ENCODE measurements at regions not wholly inside any gene's neighbourhood (a gene's known extent, or its start where the extent isn't known, plus 50 kb on each side); places are given as distances from the start of the nearest gene placed in this dataset.
"Not testable (repeated sequence)": the region's sequence is repeated elsewhere in the genome, so short reads cannot be mapped to it uniquely, and the experiment has no call there.

- H3K9me3 Mint-ChIP-seq = no peaks in the 10 kb centered on the region
- peak overlapping the region; percentile 81 for H3K4me3 Mint-ChIP-seq
- peaks cover 13% of the 10 kb centered on the region for H3K4me1 Mint-ChIP-seq (ENCODE audit: low read depth)
- peak; percentile 51 for DNase-seq
- peak; percentile 73 for TF ChIP-seq CTCF (IDR thresholded peaks at IDR 0.05)
- H3K27me3 Mint-ChIP-seq (ENCODE audit: insufficient read depth) = peaks cover 2% of the 10 kb centered on the region; the same call in 1 of the 2 replicates
- H3K36me3 Mint-ChIP-seq (ENCODE audit: low read depth) = no peaks in the 10 kb centered on the region
- peak overlapping the region; percentile 55; the same call in 1 of the 2 replicates for H3K27ac Mint-ChIP-seq
Observed at GRCh38 chr17:20908313-20909267, 134.2 kb downstream of the USP22 start.

- H3K27me3 Mint-ChIP-seq (ENCODE audit: insufficient read depth) = no peaks in the 10 kb centered on the region
- no peak for DNase-seq
- no peaks in the 10 kb centered on the region; the same call in 1 of the 2 replicates for H3K9me3 Mint-ChIP-seq
- peaks cover 8% of the 10 kb centered on the region; the same call in 1 of the 2 replicates for H3K4me1 Mint-ChIP-seq (ENCODE audit: low read depth)
- H3K36me3 Mint-ChIP-seq (ENCODE audit: low read depth) = no peaks in the 10 kb centered on the region
- H3K4me3 Mint-ChIP-seq = no peak overlapping the region
- no peak overlapping the region for H3K27ac Mint-ChIP-seq
- TF ChIP-seq CTCF (IDR thresholded peaks at IDR 0.05) = no peak
Observed at GRCh38 chr17:20914658-20915057, 128.2 kb downstream of the USP22 start.

GRCh38 chr17:20916383-20916782 is 126.4 kb downstream of the USP22 start:
- TF ChIP-seq CTCF (IDR thresholded peaks at IDR 0.05) = no peak
- H3K4me3 Mint-ChIP-seq = peak overlapping the region; percentile 50
- H3K27me3 Mint-ChIP-seq (ENCODE audit: insufficient read depth) = no peaks in the 10 kb centered on the region
- H3K9me3 Mint-ChIP-seq = no peaks in the 10 kb centered on the region; the same call in 1 of the 2 replicates
- H3K27ac Mint-ChIP-seq = no peak overlapping the region
- peaks cover 25% of the 10 kb centered on the region for H3K4me1 Mint-ChIP-seq (ENCODE audit: low read depth)
- no peaks in the 10 kb centered on the region for H3K36me3 Mint-ChIP-seq (ENCODE audit: low read depth)
- no peak for DNase-seq

GRCh38 chr17:20917610-20918306 is 125.1 kb downstream of the USP22 start:
- DNase-seq; H3K4me3 Mint-ChIP-seq; H3K27me3 Mint-ChIP-seq (ENCODE audit: insufficient read depth); H3K27ac Mint-ChIP-seq; H3K9me3 Mint-ChIP-seq; H3K36me3 Mint-ChIP-seq (ENCODE audit: low read depth): not testable (repeated sequence)
- H3K4me1 Mint-ChIP-seq (ENCODE audit: low read depth) = peaks cover 36% of the 10 kb centered on the region

- no peaks in the 10 kb centered on the region; the same call in 1 of the 2 replicates for H3K27me3 Mint-ChIP-seq (ENCODE audit: insufficient read depth)
- no peak for DNase-seq
- peaks cover 41% of the 10 kb centered on the region for H3K4me1 Mint-ChIP-seq (ENCODE audit: low read depth)
- H3K36me3 Mint-ChIP-seq (ENCODE audit: low read depth) = no peaks in the 10 kb centered on the region
- H3K27ac Mint-ChIP-seq = no peak overlapping the region
- no peak for TF ChIP-seq CTCF (IDR thresholded peaks at IDR 0.05)
- no peaks in the 10 kb centered on the region; the same call in 1 of the 2 replicates for H3K9me3 Mint-ChIP-seq
- no peak overlapping the region for H3K4me3 Mint-ChIP-seq
Observed at GRCh38 chr17:20920095-20920814, 122.6 kb downstream of the USP22 start.

All from HFFc6 (cell line).